ENCODE measurements at regions not wholly inside any gene's neighbourhood (a gene's known extent, or its start where the extent isn't known, plus 50 kb on each side); places are given as distances from the start of the nearest gene placed in this dataset.

GRCh38 chr5:167688341-167689130 lies 602.9 kb upstream of the WWC1 start:
- Histone ChIP-seq H3K27ac (ENCODE audit: low read depth, low read length) (no peak overlapping the region), H3K27me3 (ENCODE audit: control insufficient read depth, insufficient read depth, low read length) (no peaks in the 10 kb centered on the region), H3K4me3 (ENCODE audit: low read length) (no peak overlapping the region), H3K9ac (ENCODE audit: low read length) (no peak overlapping the region), H3K36me3 (ENCODE audit: control insufficient read depth, insufficient read depth, low read length) (no peaks in the 10 kb centered on the region), H3K4me1 (ENCODE audit: control insufficient read depth, insufficient read depth, low read length) (no peaks in the 10 kb centered on the region)

DNA sequence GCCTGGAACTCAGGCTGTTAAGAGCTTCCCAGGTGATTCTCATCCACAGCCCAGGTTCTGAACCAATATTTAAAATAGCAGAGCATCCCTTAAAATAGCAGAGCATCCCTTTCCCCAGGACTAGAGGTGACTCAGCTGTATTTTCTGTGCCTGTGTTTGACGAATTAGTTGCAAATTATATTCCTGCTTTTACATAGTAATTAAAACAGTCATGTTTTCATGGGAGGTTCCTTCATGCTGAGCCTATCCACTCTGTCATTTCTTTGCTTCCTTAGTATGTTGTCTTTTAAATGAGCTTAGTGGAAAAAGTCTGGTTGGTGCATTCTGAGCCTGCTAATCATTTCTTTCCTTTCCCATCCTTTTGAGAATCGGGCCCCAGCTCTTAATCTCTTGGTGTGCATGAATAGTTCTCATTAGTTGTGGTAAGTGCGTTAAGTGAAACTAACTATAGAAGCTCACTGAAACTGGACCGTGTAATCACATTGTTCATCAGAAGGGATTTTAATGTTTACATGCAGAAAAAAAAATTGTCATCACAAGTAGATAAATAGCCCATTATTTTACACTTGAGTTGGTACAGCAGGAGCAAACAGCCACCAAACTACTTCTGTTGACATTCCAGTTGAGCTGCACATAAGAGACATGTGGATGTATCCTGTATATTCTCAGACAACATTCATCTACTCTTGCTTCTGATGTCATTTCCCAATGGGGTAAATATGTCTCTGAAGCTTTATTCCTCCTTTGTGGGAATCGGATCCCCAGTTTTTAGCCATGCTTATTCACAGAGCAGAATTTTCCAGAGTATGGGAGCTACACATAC lies 596.9 kb upstream of the WWC1 start:
- Histone ChIP-seq H3K27ac (ENCODE audit: low read depth, low read length) (no peak overlapping the region), H3K4me1 (ENCODE audit: control insufficient read depth, insufficient read depth, low read length) (no peaks in the 10 kb centered on the region), H3K9ac (ENCODE audit: low read length) (no peak overlapping the region), H3K36me3 (ENCODE audit: control insufficient read depth, insufficient read depth, low read length) (no peaks in the 10 kb centered on the region), H3K4me3 (ENCODE audit: low read length) (no peak overlapping the region), H3K27me3 (ENCODE audit: control insufficient read depth, insufficient read depth, low read length) (no peaks in the 10 kb centered on the region)

DNA sequence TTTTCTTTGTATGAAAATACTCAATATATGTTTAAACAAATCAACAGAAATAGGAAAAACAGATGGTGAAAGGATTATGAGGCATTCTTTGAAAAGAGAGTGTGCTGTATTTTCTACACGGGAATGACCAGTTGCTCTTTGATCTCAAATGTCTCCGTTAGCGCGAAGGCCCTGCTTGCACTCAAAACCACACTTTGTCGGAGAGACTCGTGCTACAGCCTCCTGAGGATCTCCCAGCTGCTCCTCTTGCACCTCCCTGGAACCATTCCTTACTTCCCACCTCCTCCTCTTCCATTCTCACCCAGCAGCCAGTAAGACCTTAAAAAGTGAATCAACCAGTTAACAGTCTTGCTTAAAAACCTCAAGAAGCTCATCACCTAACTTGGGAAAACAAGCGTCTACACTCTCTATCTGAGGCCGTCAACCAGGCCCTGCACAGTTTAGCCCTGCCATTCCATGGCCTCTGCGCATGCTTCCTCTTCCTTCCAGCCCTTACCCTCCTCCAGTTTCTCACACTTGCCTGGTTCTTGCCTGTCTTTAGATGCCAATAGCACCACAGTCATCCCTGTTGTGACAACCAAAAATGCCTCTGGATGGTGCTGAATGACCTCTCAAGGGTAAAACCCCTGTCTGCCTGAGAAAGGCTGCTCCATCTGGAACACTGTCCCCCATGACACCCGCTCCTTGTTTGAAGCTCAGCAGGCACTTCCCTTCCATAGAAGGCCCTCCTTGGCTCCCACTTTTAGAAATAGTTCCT lies 594.7 kb upstream of the WWC1 start:
- no peak overlapping the region for H3K9ac ChIP-seq (ENCODE audit: low read length)
- H3K27me3 ChIP-seq (ENCODE audit: control insufficient read depth, insufficient read depth, low read length) = no peaks in the 10 kb centered on the region
- H3K4me3 ChIP-seq (ENCODE audit: low read length) = no peak overlapping the region
- H3K4me1 ChIP-seq (ENCODE audit: control insufficient read depth, insufficient read depth, low read length) = no peaks in the 10 kb centered on the region
- H3K36me3 ChIP-seq (ENCODE audit: control insufficient read depth, insufficient read depth, low read length) = no peaks in the 10 kb centered on the region
- no peak overlapping the region for H3K27ac ChIP-seq (ENCODE audit: low read depth, low read length)

- H3K27ac ChIP-seq (ENCODE audit: low read depth, low read length) = no peak overlapping the region
- no peaks in the 10 kb centered on the region for H3K4me1 ChIP-seq (ENCODE audit: control insufficient read depth, insufficient read depth, low read length)
- H3K27me3 ChIP-seq (ENCODE audit: control insufficient read depth, insufficient read depth, low read length) = no peaks in the 10 kb centered on the region
- no peak overlapping the region for H3K4me3 ChIP-seq (ENCODE audit: low read length)
- no peak overlapping the region for H3K9ac ChIP-seq (ENCODE audit: low read length)
- no peaks in the 10 kb centered on the region for H3K36me3 ChIP-seq (ENCODE audit: control insufficient read depth, insufficient read depth, low read length)
Observed at GRCh38 chr5:167699432-167699831, 592.0 kb upstream of the WWC1 start.

- Histone ChIP-seq H3K36me3 (ENCODE audit: control insufficient read depth, insufficient read depth, low read length) (no peaks in the 10 kb centered on the region), H3K4me1 (ENCODE audit: control insufficient read depth, insufficient read depth, low read length) (no peaks in the 10 kb centered on the region), H3K4me3 (ENCODE audit: low read length) (no peak overlapping the region), H3K27me3 (ENCODE audit: control insufficient read depth, insufficient read depth, low read length) (no peaks in the 10 kb centered on the region), H3K9ac (ENCODE audit: low read length) (no peak overlapping the region), H3K27ac (ENCODE audit: low read depth, low read length) (no peak overlapping the region)
Observed at GRCh38 chr5:167701051-167701450, 590.4 kb upstream of the WWC1 start.

DNA sequence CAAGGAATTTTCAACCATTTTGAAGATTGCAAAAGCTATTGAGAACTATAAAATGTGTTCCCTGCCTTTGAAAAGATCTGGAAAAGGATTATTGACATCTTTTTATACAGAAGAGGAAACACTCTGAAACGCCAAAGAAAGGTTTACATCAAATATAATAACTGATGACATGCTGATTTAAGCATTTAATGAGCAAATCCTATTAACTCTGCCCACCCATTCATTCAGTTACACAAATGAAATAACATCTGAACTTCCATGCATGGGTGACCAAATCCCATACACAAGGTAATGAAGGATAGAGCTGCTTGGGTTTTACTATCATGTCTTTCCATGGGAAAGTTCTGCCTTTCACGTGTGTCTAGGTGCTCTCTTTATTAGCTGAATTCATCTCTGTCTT lies 589.4 kb upstream of the WWC1 start:
- no peaks in the 10 kb centered on the region for H3K4me1 ChIP-seq (ENCODE audit: control insufficient read depth, insufficient read depth, low read length)
- H3K27me3 ChIP-seq (ENCODE audit: control insufficient read depth, insufficient read depth, low read length) = no peaks in the 10 kb centered on the region
- H3K4me3 ChIP-seq (ENCODE audit: low read length) = no peak overlapping the region
- H3K27ac ChIP-seq (ENCODE audit: low read depth, low read length) = no peak overlapping the region
- no peak overlapping the region for H3K9ac ChIP-seq (ENCODE audit: low read length)
- no peaks in the 10 kb centered on the region for H3K36me3 ChIP-seq (ENCODE audit: control insufficient read depth, insufficient read depth, low read length)

- Histone ChIP-seq H3K9ac (ENCODE audit: low read length) (no peak overlapping the region), H3K36me3 (ENCODE audit: control insufficient read depth, insufficient read depth, low read length) (no peaks in the 10 kb centered on the region), H3K27me3 (ENCODE audit: control insufficient read depth, insufficient read depth, low read length) (no peaks in the 10 kb centered on the region), H3K27ac (ENCODE audit: low read depth, low read length) (no peak overlapping the region), H3K4me3 (ENCODE audit: low read length) (no peak overlapping the region), H3K4me1 (ENCODE audit: control insufficient read depth, insufficient read depth, low read length) (no peaks in the 10 kb centered on the region)
Observed at GRCh38 chr5:167708449-167708848, 583.0 kb upstream of the WWC1 start.

DNA sequence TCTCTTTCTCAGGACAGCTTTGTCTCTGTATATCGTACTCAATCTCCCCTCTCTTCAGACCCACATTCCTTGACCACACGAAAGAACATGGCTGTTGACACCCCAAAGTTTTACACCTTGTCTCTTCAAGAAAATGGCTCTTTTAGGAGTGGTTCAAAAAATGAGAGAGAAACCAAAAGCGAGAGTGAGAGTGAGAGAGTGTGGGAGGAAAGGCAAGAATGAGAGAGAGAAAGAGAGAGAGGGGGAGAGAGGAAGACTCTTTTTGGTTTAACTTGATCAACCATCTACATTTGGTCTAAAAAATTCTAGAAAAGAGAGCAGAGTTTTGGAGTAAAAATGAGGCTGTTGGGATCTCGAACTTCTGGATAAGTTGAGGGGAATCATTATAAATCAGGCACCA lies 581.8 kb upstream of the WWC1 start:
- no peak overlapping the region for H3K9ac ChIP-seq (ENCODE audit: low read length)
- H3K27ac ChIP-seq (ENCODE audit: low read depth, low read length) = no peak overlapping the region
- H3K36me3 ChIP-seq (ENCODE audit: control insufficient read depth, insufficient read depth, low read length) = no peaks in the 10 kb centered on the region
- H3K27me3 ChIP-seq (ENCODE audit: control insufficient read depth, insufficient read depth, low read length) = no peaks in the 10 kb centered on the region
- H3K4me1 ChIP-seq (ENCODE audit: control insufficient read depth, insufficient read depth, low read length) = no peaks in the 10 kb centered on the region
- H3K4me3 ChIP-seq (ENCODE audit: low read length) = no peak overlapping the region

DNA sequence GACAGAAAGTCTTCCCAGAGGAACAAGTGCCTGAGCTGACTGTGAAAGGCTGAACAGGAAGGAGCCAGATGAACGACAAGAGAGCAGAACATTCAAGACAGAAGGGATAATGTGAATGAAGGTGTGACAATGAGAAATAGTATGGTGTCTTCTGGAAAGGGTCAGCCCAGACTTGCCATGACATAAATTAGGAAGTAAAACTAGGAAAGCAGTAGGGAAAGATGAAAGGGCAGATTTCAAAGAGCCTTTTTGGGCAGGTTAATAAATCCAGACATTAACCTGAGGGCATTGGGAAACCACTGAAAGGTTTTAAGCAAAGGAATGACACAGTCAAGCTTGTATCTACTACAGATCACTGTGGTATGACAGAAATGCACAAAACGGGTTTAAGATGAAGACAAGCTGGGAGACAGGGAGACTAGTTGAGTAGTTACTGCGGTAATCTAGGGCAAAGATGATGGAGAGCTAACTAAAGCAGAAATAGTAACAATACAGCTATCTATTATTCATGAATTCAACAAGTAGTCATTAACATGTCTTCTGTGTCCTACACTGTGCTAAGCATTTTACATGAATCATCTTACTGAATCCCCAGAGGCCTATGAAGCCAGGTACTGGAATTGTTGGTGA lies 580.9 kb upstream of the WWC1 start:
- H3K27ac ChIP-seq (ENCODE audit: low read depth, low read length) = no peak overlapping the region
- no peaks in the 10 kb centered on the region for H3K36me3 ChIP-seq (ENCODE audit: control insufficient read depth, insufficient read depth, low read length)
- no peak overlapping the region for H3K4me3 ChIP-seq (ENCODE audit: low read length)
- no peaks in the 10 kb centered on the region for H3K4me1 ChIP-seq (ENCODE audit: control insufficient read depth, insufficient read depth, low read length)
- H3K9ac ChIP-seq (ENCODE audit: low read length) = no peak overlapping the region
- no peaks in the 10 kb centered on the region for H3K27me3 ChIP-seq (ENCODE audit: control insufficient read depth, insufficient read depth, low read length)

DNA sequence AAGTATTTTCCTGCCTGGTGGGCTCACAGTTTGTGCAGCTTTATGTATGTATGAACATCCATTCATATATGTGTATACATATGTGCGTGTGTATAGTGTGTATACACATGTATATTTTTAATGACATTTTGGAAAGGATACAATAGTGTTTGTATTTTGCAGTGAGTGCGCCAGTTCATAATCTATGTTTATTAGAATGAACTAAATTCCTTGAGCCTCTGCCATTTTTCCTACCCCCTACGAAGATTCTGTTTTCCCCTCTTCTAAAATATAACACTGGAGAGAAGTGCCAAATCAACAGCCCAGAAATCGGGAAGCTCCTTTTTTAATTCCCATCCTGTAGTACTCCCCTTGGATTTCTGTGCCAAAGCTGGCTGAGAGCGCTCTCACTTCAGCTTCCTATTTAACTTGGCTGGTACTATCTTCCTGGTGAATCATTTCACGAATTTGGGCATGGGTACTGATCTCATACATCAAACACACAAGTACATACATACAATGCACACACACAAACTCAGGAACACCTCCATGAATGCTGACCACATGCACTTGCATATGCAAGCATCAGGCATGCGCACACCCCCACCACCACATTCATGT lies 578.4 kb upstream of the WWC1 start:
- Histone ChIP-seq H3K27ac (ENCODE audit: low read depth, low read length) (no peak overlapping the region), H3K27me3 (ENCODE audit: control insufficient read depth, insufficient read depth, low read length) (no peaks in the 10 kb centered on the region), H3K36me3 (ENCODE audit: control insufficient read depth, insufficient read depth, low read length) (no peaks in the 10 kb centered on the region), H3K9ac (ENCODE audit: low read length) (no peak overlapping the region), H3K4me1 (ENCODE audit: control insufficient read depth, insufficient read depth, low read length) (no peaks in the 10 kb centered on the region), H3K4me3 (ENCODE audit: low read length) (no peak overlapping the region)

DNA sequence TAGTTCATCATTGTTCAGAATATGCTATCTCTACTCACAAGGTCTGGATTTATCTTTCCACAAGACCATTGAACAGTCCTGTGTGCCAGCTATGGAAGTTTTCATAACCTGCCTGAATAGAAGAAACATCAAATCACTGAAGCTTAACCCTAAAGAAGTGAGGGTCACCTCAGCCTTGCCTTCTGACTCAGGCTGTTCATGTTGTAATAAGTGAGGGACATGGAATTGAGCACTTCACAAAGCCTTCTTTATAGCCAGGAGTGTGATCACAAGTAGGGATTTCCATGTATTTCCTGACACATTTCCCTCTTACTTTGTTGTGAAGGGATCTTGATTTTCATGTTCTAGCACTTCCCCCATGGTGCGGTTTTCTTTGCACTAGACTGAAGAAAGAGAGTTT lies 577.5 kb upstream of the WWC1 start:
- Histone ChIP-seq H3K27me3 (ENCODE audit: control insufficient read depth, insufficient read depth, low read length) (no peaks in the 10 kb centered on the region), H3K4me3 (ENCODE audit: low read length) (no peak overlapping the region), H3K9ac (ENCODE audit: low read length) (no peak overlapping the region), H3K27ac (ENCODE audit: low read depth, low read length) (no peak overlapping the region), H3K36me3 (ENCODE audit: control insufficient read depth, insufficient read depth, low read length) (no peaks in the 10 kb centered on the region), H3K4me1 (ENCODE audit: control insufficient read depth, insufficient read depth, low read length) (no peaks in the 10 kb centered on the region)

All from rectal smooth muscle tissue (tissue), 1 donor.